IMR-90 (cell line): ENCODE measurements at regions not wholly inside any gene's neighbourhood (a gene's known extent, or its start where the extent isn't known, plus 50 kb on each side); places are given as distances from the start of the nearest gene placed in this dataset.

Experiments
- ATAC-seq: fragments of 200-7000 bp; cut with Tn5 transposase; 2 replicates; pipeline ENCODE4 v1.9.1; 2020; ENCODE audit warnings: low read depth, mild to moderate bottlenecking, moderate library complexity
- BruUV-seq: library from RNA; stranded (reverse); fragments of 400-500 nt; replicated peaks from 2 replicates; lab custom pipeline; 2021; lab: Mats Ljungman, UMichigan
- CTCF ChIA-PET: fragments of 300-600 bp; formaldehyde crosslinking; extraction: SDS; loops from one replicate; lab custom pipeline; 2021; ENCODE audit warnings: antibody characterized with exemption; lab: Yijun Ruan, JAX
- POLR2A ChIA-PET: fragments of 300-600 bp; sonication (Branson Sonifier 250); formaldehyde crosslinking; loops from one replicate; lab custom pipeline; 2022; ENCODE audit warnings: antibody characterized with exemption; ENCODE audit not compliant: unreplicated experiment; lab: Charles Lee
- DNase-seq: peaks from one replicate; pipeline ENCODE4 v3.0.0; 2013
- H2AFZ ChIP-seq: replicated peaks from 2 replicates; pipeline ENCODE3; 2013; ENCODE audit warnings: low read length, mild to moderate bottlenecking; ENCODE audit not compliant: poor library complexity
- H2AK5ac ChIP-seq: 2 replicates; pipeline ENCODE4 v1.6.1; 2013; ENCODE audit warnings: low read depth, low read length, inconsistent platforms
- H2AK9ac ChIP-seq: replicated peaks from 2 replicates; pipeline ENCODE3; 2013; ENCODE audit warnings: mild to moderate bottlenecking, low read depth, low read length, moderate library complexity; ENCODE audit not compliant: poor library complexity
- H2BK120ac ChIP-seq: 2 replicates; pipeline ENCODE4 v1.6.1; 2013; ENCODE audit warnings: low read depth, low read length, inconsistent platforms
- H2BK15ac ChIP-seq: 3 replicates; pipeline ENCODE4 v1.6.1; 2013; ENCODE audit warnings: low read depth, low read length, inconsistent platforms
- H2BK20ac ChIP-seq: 2 replicates; pipeline ENCODE4 v1.6.1; 2013; ENCODE audit warnings: low read depth, mild to moderate bottlenecking, inconsistent platforms, low read length, moderate library complexity
- H2BK5ac ChIP-seq: 2 replicates; pipeline ENCODE4 v1.6.1; 2013; ENCODE audit warnings: mild to moderate bottlenecking, low read depth, low read length, inconsistent platforms; ENCODE audit not compliant: poor library complexity, severe bottlenecking
- H3K14ac ChIP-seq: replicated peaks from 2 replicates; pipeline ENCODE4 v1.6.1; 2013; ENCODE audit warnings: low read depth, low read length, inconsistent platforms
- H3K18ac ChIP-seq: 2 replicates; pipeline ENCODE4 v1.6.1; 2013; ENCODE audit warnings: low read depth, low read length, control low read depth
- H3K23ac ChIP-seq: 2 replicates; pipeline ENCODE4 v1.6.1; 2013; ENCODE audit warnings: low read depth, low read length, inconsistent platforms
- H3K27ac ChIP-seq: 2 replicates; pipeline ENCODE4 v1.5.1; 2013; ENCODE audit warnings: mild to moderate bottlenecking, control low read depth, low read length; ENCODE audit not compliant: insufficient read depth
- H3K27me3 ChIP-seq: 2 replicates; pipeline ENCODE4 v1.6.1; 2013; ENCODE audit warnings: low read length; ENCODE audit not compliant: control insufficient read depth, insufficient read depth
- H3K36me3 ChIP-seq: 2 replicates; pipeline ENCODE4 v1.6.1; 2013; ENCODE audit warnings: low read length, mixed read lengths; ENCODE audit not compliant: control insufficient read depth, insufficient read depth
- H3K4ac ChIP-seq: 2 replicates; pipeline ENCODE4 v1.6.1; 2013; ENCODE audit warnings: low read depth, low read length, inconsistent platforms
- H3K4me1 ChIP-seq: 2 replicates; pipeline ENCODE4 v1.6.1; 2013; ENCODE audit warnings: low read length, mixed read lengths; ENCODE audit not compliant: control insufficient read depth, insufficient read depth
- H3K4me2 ChIP-seq: 2 replicates; pipeline ENCODE4 v1.6.1; 2013; ENCODE audit warnings: low read depth, mild to moderate bottlenecking, control low read depth, low read length, moderate library complexity
- H3K4me3 ChIP-seq: 2 replicates; pipeline ENCODE4 v1.5.1; 2013; ENCODE audit warnings: low read depth, mild to moderate bottlenecking, control low read depth, low read length, moderate library complexity; ENCODE audit not compliant: insufficient read depth
- H3K56ac ChIP-seq: 2 replicates; pipeline ENCODE4 v1.6.1; 2013; ENCODE audit warnings: low read length, inconsistent platforms; ENCODE audit not compliant: insufficient read depth; ENCODE audit errors: extremely low read depth
- H3K79me1 ChIP-seq, 2 experiments: 2 replicates each; pipeline ENCODE4 v1.6.1; 2013; ENCODE audit warnings: low read length in 2 of 2, inconsistent platforms in 1 of 2, low read depth in 1 of 2
- H3K9ac ChIP-seq: 2 replicates; pipeline ENCODE4 v1.6.1; 2013; ENCODE audit warnings: low read depth, low read length, control low read depth
- H3K9me1 ChIP-seq: 2 replicates; pipeline ENCODE4 v1.6.1; 2013; ENCODE audit warnings: low read length, inconsistent platforms; ENCODE audit not compliant: insufficient read depth
- H3K9me3 ChIP-seq: 2 replicates; pipeline ENCODE4 v1.6.1; 2013; ENCODE audit warnings: low read length; ENCODE audit not compliant: control insufficient read depth, insufficient read depth
- H4K20me1 ChIP-seq: 2 replicates; pipeline ENCODE4 v1.6.1; 2013; ENCODE audit warnings: low read length, inconsistent platforms; ENCODE audit not compliant: insufficient read depth
- H4K5ac ChIP-seq: 2 replicates; pipeline ENCODE4 v1.6.1; 2013; ENCODE audit warnings: mild to moderate bottlenecking, low read depth, low read length, control low read depth
- H4K8ac ChIP-seq, 2 experiments: 2 replicates each; pipeline ENCODE4 v1.6.1; 2013; ENCODE audit warnings: low read depth in 2 of 2, low read length in 2 of 2, control low read depth in 1 of 2, inconsistent platforms in 1 of 2
- H4K91ac ChIP-seq: 2 replicates; pipeline ENCODE4 v1.6.1; 2013; ENCODE audit warnings: low read depth, low read length, inconsistent platforms; ENCODE audit not compliant: insufficient read depth
- BHLHE40 ChIP-seq: fragments of 150-350 bp; IDR thresholded peaks from 2 replicates; pipeline ENCODE4 v1.6.1; 2016; ENCODE audit warnings: mild to moderate bottlenecking, low read depth, low read length
- CEBPB ChIP-seq: IDR thresholded peaks from 2 replicates; pipeline ENCODE4 v1.6.1; 2012; ENCODE audit warnings: low read depth, low read length, improper control_type of control experiment
- CHD1 ChIP-seq: IDR thresholded peaks from 2 replicates; pipeline ENCODE4 v1.6.1; 2012; ENCODE audit warnings: low read depth, low read length, improper control_type of control experiment
- FOS ChIP-seq: fragments of 150-350 bp; IDR thresholded peaks from 2 replicates; pipeline ENCODE4 v1.6.1; 2016; ENCODE audit warnings: low read depth, low read length
- MAFK ChIP-seq: IDR thresholded peaks from 2 replicates; pipeline ENCODE4 v1.6.1; 2012; ENCODE audit warnings: low read depth, low read length, improper control_type of control experiment
- MAZ ChIP-seq: IDR thresholded peaks from 2 replicates; pipeline ENCODE4 v1.6.1; 2012; ENCODE audit warnings: low read depth, mild to moderate bottlenecking, low read length, improper control_type of control experiment, moderate library complexity, borderline replicate concordance
- MXI1 ChIP-seq: IDR thresholded peaks from 2 replicates; pipeline ENCODE4 v1.6.1; 2012; ENCODE audit warnings: low read depth, mild to moderate bottlenecking, low read length, moderate library complexity, borderline replicate concordance
- NFE2L2 ChIP-seq: fragments of 150-350 bp; IDR thresholded peaks from 2 replicates; pipeline ENCODE4 v1.6.1; 2016; ENCODE audit warnings: low read depth, mild to moderate bottlenecking, low read length
- POLR2A ChIP-seq: IDR thresholded peaks from 2 replicates; pipeline ENCODE4 v1.6.1; 2012; ENCODE audit warnings: mild to moderate bottlenecking, low read depth, low read length
- RAD21 ChIP-seq: IDR thresholded peaks from 2 replicates; pipeline ENCODE4 v1.6.1; 2012; ENCODE audit warnings: low read length, improper control_type of control experiment
- RCOR1 ChIP-seq: IDR thresholded peaks from 2 replicates; pipeline ENCODE4 v1.6.1; 2012; ENCODE audit warnings: mild to moderate bottlenecking, low read length, improper control_type of control experiment; ENCODE audit not compliant: insufficient replicate concordance
- RFX5 ChIP-seq: IDR thresholded peaks from 2 replicates; pipeline ENCODE4 v1.8.0; 2012; ENCODE audit warnings: low read depth, mild to moderate bottlenecking, low read length, moderate library complexity
- SMC3 ChIP-seq: fragments of 150-350 bp; IDR thresholded peaks from 2 replicates; pipeline ENCODE4 v1.6.1; 2016; ENCODE audit warnings: low read depth, mild to moderate bottlenecking, antibody characterized with exemption, low read length, moderate library complexity
- WGBS, 2 experiments: methylation state at CpG; one replicate each; pipeline versions ENCODE4 v1.1.5 to v1.1.7; 2013; ENCODE audit warnings: missing lambda C conversion rate in 2 of 2; ENCODE audit not compliant: insufficient read length in 1 of 2; ENCODE audit errors: extremely low coverage in 2 of 2; 5-methylcytosine and 5-hydroxymethylcytosine counted together
- dilution Hi-C: fragments of 300-500 bp; cut with HindIII; formaldehyde crosslinking; loops from one replicate; pipeline ENCODE4 v1.14.3; 2018; ENCODE audit warnings: low sequenced_read_pairs; ENCODE audit not compliant: unreplicated experiment
- in situ Hi-C: fragments of 300-500 bp; cut with MboI; formaldehyde crosslinking; loops from 3 replicates; pipeline ENCODE4 v1.14.3; 2019; ENCODE audit warnings: low sequenced_read_pairs, inconsistent platforms, mixed read lengths
- intact Hi-C: fragments of 100-400 bp; cut with micrococcal nuclease; formaldehyde crosslinking; loops from 2 replicates; pipeline ENCODE4 v1.10.0; 2022
- TF ChIP-seq, protein P1 (sequence below): conservative IDR thresholded peaks from 2 replicates; pipeline ENCODE4 v1.5.1; 2012; ENCODE audit warnings: mild to moderate bottlenecking, low read depth, low read length, improper control_type of control experiment
- TF ChIP-seq, protein P2 (sequence below): fragments of 150-350 bp; IDR thresholded peaks from 2 replicates; pipeline ENCODE4 v1.6.1; 2016; ENCODE audit warnings: low read depth, mild to moderate bottlenecking, low read length, moderate library complexity, borderline replicate concordance
- TF ChIP-seq, protein P3 (sequence below): fragments of 150-350 bp; IDR thresholded peaks from 2 replicates; pipeline ENCODE4 v1.6.1; 2017; ENCODE audit warnings: mild to moderate bottlenecking, antibody characterized with exemption, low read length, low read depth

DNA sequence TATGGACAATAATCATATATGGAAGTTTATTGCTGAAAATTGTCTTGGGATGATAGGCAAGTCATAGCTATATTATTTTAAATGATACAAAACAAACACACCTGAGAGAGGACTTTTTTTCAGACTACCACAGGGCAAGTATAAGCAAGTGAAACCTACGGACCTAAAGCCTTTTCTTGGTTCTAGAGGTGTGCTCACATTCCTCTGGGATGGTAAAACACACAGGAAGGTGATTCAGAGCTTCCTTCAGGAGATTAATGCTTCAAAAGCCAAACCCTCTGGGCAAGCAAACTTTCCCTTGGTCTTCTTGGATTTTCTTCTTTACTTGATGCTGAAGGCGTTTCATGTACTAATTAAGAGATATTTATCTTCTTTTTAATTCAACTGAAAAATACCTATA, 60.1 kb upstream of the ACSL4 start:
- no peak for ATAC-seq
- Histone ChIP-seq H4K5ac (no peak overlapping the region), H3K79me1 (no peaks in the 10 kb centered on the region), H2BK120ac (no peak overlapping the region), H3K18ac (no peak overlapping the region), H3K9me1 (no peaks in the 10 kb centered on the region), H3K27me3 (peaks cover 6% of the 10 kb centered on the region), H3K27ac (no peak overlapping the region), H4K20me1 (no peaks in the 10 kb centered on the region), H3K36me3 (no peaks in the 10 kb centered on the region), H4K8ac (no peak overlapping the region), H2BK15ac (no peak overlapping the region), H2AK9ac (no peak overlapping the region), H3K9ac (no peak overlapping the region), H2AFZ (no peak overlapping the region), H3K4me2 (no peak overlapping the region), H3K4me3 (no peak overlapping the region), H3K23ac (no peak overlapping the region), H2AK5ac (no peak overlapping the region), H3K56ac (no peak overlapping the region), H4K91ac (no peak overlapping the region), H3K4ac (no peak overlapping the region), H2BK5ac (no peak overlapping the region), H3K4me1 (no peaks in the 10 kb centered on the region), H2BK20ac (no peak overlapping the region), H3K9me3 (no peaks in the 10 kb centered on the region), H3K14ac (no peak overlapping the region)
- no TSS peak for BruUV-seq
- TF ChIP-seq, protein P1, sequence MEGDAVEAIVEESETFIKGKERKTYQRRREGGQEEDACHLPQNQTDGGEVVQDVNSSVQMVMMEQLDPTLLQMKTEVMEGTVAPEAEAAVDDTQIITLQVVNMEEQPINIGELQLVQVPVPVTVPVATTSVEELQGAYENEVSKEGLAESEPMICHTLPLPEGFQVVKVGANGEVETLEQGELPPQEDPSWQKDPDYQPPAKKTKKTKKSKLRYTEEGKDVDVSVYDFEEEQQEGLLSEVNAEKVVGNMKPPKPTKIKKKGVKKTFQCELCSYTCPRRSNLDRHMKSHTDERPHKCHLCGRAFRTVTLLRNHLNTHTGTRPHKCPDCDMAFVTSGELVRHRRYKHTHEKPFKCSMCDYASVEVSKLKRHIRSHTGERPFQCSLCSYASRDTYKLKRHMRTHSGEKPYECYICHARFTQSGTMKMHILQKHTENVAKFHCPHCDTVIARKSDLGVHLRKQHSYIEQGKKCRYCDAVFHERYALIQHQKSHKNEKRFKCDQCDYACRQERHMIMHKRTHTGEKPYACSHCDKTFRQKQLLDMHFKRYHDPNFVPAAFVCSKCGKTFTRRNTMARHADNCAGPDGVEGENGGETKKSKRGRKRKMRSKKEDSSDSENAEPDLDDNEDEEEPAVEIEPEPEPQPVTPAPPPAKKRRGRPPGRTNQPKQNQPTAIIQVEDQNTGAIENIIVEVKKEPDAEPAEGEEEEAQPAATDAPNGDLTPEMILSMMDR: no peak
- TF ChIP-seq POLR2A (no peak), RFX5 (no peak), CHD1 (no peak), MXI1 (no peak), BHLHE40 (no peak), NFE2L2 (no peak), MAZ (no peak), SMC3 (no peak), RCOR1 (no peak), CEBPB (no peak), RAD21 (no peak), MAFK (no peak), FOS (no peak)
- TF ChIP-seq, protein P2, sequence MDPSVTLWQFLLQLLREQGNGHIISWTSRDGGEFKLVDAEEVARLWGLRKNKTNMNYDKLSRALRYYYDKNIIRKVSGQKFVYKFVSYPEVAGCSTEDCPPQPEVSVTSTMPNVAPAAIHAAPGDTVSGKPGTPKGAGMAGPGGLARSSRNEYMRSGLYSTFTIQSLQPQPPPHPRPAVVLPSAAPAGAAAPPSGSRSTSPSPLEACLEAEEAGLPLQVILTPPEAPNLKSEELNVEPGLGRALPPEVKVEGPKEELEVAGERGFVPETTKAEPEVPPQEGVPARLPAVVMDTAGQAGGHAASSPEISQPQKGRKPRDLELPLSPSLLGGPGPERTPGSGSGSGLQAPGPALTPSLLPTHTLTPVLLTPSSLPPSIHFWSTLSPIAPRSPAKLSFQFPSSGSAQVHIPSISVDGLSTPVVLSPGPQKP: no peak
- TF ChIP-seq, protein P3, sequence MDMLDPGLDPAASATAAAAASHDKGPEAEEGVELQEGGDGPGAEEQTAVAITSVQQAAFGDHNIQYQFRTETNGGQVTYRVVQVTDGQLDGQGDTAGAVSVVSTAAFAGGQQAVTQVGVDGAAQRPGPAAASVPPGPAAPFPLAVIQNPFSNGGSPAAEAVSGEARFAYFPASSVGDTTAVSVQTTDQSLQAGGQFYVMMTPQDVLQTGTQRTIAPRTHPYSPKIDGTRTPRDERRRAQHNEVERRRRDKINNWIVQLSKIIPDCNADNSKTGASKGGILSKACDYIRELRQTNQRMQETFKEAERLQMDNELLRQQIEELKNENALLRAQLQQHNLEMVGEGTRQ: no peak
- intact Hi-C loops (no loop called here), in situ Hi-C loops (no loop called here), dilution Hi-C loops (no loop called here)
- ChIA-PET POLR2A (no interaction called here), CTCF (no interaction called here)
- WGBS, 2 experiments: no CpG with 5 or more reads among the region's 2 CpGs
- DNase-seq: no peak
